ENCODE measurements at regions not wholly inside any gene's neighbourhood (a gene's known extent, or its start where the extent isn't known, plus 50 kb on each side); places are given as distances from the start of the nearest gene placed in this dataset.

DNA sequence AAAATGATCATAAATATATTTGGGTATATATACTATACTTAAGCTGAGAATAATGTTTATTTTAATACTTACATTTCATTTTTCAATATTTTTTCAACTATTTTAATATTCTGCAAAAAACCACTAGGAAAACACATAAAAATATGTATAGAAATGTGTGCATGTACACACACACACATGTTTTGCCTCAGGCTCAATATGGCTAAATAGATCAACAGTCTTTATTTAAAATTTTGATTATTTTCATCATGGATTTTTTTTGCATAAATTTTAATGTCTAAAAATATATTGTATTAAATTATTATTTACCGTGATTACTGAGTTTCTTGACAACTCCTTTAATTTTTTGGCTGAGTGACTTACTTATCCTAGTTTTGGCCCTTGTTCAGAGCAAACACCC is 846.5 kb downstream of the DHX35 start:
- no peak for TF ChIP-seq MAX (IDR thresholded peaks at IDR 0.05; ENCODE audit: insufficient read depth, insufficient read length)
- no peak for TF ChIP-seq POLR2AphosphoS5 (IDR thresholded peaks at IDR 0.05; ENCODE audit: insufficient read depth, low read depth, low read length)
- no peak for TF ChIP-seq GATA2 (IDR thresholded peaks at IDR 0.05; ENCODE audit: insufficient read depth, insufficient read length, low read depth, low read length)
- TF ChIP-seq FOS (IDR thresholded peaks at IDR 0.05; ENCODE audit: borderline replicate concordance, insufficient read depth, low read length): no peak
- TF ChIP-seq EZH2 (IDR thresholded peaks at IDR 0.05; ENCODE audit: borderline replicate concordance, low read depth, low read length, severe bottlenecking): no peak
- no peak for TF ChIP-seq MYC (IDR thresholded peaks at IDR 0.05; ENCODE audit: low read depth, low read length)
- TF ChIP-seq POLR2A (IDR thresholded peaks at IDR 0.05; ENCODE audit: low read depth, low read length): no peak
- TF ChIP-seq, protein P1, sequence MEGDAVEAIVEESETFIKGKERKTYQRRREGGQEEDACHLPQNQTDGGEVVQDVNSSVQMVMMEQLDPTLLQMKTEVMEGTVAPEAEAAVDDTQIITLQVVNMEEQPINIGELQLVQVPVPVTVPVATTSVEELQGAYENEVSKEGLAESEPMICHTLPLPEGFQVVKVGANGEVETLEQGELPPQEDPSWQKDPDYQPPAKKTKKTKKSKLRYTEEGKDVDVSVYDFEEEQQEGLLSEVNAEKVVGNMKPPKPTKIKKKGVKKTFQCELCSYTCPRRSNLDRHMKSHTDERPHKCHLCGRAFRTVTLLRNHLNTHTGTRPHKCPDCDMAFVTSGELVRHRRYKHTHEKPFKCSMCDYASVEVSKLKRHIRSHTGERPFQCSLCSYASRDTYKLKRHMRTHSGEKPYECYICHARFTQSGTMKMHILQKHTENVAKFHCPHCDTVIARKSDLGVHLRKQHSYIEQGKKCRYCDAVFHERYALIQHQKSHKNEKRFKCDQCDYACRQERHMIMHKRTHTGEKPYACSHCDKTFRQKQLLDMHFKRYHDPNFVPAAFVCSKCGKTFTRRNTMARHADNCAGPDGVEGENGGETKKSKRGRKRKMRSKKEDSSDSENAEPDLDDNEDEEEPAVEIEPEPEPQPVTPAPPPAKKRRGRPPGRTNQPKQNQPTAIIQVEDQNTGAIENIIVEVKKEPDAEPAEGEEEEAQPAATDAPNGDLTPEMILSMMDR (IDR thresholded peaks at IDR 0.05; ENCODE audit: extremely low read depth in 1 of 2, insufficient read depth in 1 of 2, low read depth in 1 of 2, low read length in 2 of 2): no peak
- H3K27ac ChIP-seq (ENCODE audit: insufficient read depth, low read depth, low read length): no peak overlapping the region
- no peak overlapping the region for H3K9ac ChIP-seq (replicated peaks; ENCODE audit: extremely low read depth, insufficient read depth, low read length)
- H3K36me3 ChIP-seq (ENCODE audit: control insufficient read depth in 2 of 2, extremely low read depth in 1 of 2, insufficient read depth in 2 of 2, low read length in 2 of 2): no peaks in the 10 kb centered on the region
- H3K4me1 ChIP-seq (ENCODE audit: control insufficient read depth, extremely low read depth, insufficient read depth, low read length): no peaks in the 10 kb centered on the region
- no peak overlapping the region for H2AFZ ChIP-seq (ENCODE audit: low read depth, low read length)
- ChIA-PET POLR2A (no interaction called here), CTCF (no interaction called here)
- H3K4me3 ChIP-seq (replicated peaks in 1 of 3; ENCODE audit: insufficient read depth in 1 of 3, low read depth in 1 of 3, low read length in 3 of 3): no peak overlapping the region
- no peaks in the 10 kb centered on the region for H3K9me3 ChIP-seq (replicated peaks; ENCODE audit: control insufficient read depth, insufficient read depth, low read length)
- dilution Hi-C loops (cut with MboI; ENCODE audit: extremely low pct_ligation_motif_present, low sequenced_read_pairs) (no loop called here), intact Hi-C loops (cut with micrococcal nuclease) (loop anchor here (5.0 kb wide), 1 partner anchor 559 kb away; no protein-coding TSS in a partner anchor)
- peaks cover 0 to 2% of the 10 kb centered on the region in 2 experiments for H3K27me3 ChIP-seq (ENCODE audit: control insufficient read depth in 2 of 2, insufficient read depth in 2 of 2, low read length in 2 of 2)
- H3K9me1 ChIP-seq (replicated peaks; ENCODE audit: control insufficient read depth, extremely low read depth, insufficient read depth, low read length): no peaks in the 10 kb centered on the region
- H3K4me2 ChIP-seq (ENCODE audit: insufficient read depth, low read length): no peak overlapping the region
- no peak for DNase-seq (ENCODE audit: low read depth, low spot score)
- H3K79me2 ChIP-seq (ENCODE audit: control insufficient read depth, insufficient read depth, low read length): no peaks in the 10 kb centered on the region
- no peaks in the 10 kb centered on the region for H4K20me1 ChIP-seq (replicated peaks; ENCODE audit: control insufficient read depth, extremely low read depth, insufficient read depth, low read length)
- BruUV-seq (replicated peaks): no TSS peak
- FAIRE-seq: no peak
